ENCODE measurements at regions not wholly inside any gene's neighbourhood (a gene's known extent, or its start where the extent isn't known, plus 50 kb on each side); places are given as distances from the start of the nearest gene placed in this dataset.

- TF ChIP-seq CTCF (IDR thresholded peaks at IDR 0.05 in 4 of 5, conservative IDR thresholded peaks at IDR 0.05 in 1 of 5) = no peak
- no peak for TF ChIP-seq POLR2A (IDR thresholded peaks at IDR 0.05)
These were observed 935.2 kb upstream of the TYRP1 start for GRCh38 chr9:11758016-11758415.
